ENCODE measurements at regions not wholly inside any gene's neighbourhood (a gene's known extent, or its start where the extent isn't known, plus 50 kb on each side); places are given as distances from the start of the nearest gene placed in this dataset.

GRCh38 chr20:7722564-7722963, 217.7 kb downstream of the HAO1 start:
- Histone ChIP-seq H3K27ac (no peak overlapping the region), H3K36me3 (no peaks in the 10 kb centered on the region), H3K9me3 (no peaks in the 10 kb centered on the region), H3K4me1 (no peaks in the 10 kb centered on the region), H3K27me3 (no peaks in the 10 kb centered on the region), H3K4me3 (no peak overlapping the region)
- DNase-seq = no peak
- intact Hi-C loops (cut with DNase I) = no loop called here
- 76 to 79% methylated on average over 5 of the region's 5 CpGs for WGBS, 2 donors
- TF ChIP-seq CTCF (IDR thresholded peaks at IDR 0.05) = no peak
- no peak for ATAC-seq
- no peak for FAIRE-seq

GRCh38 chr20:7723284-7723683, 217.0 kb downstream of the HAO1 start:
- intact Hi-C loops (cut with DNase I) = no loop called here
- Histone ChIP-seq H3K9me3 (no peaks in the 10 kb centered on the region), H3K27ac (no peak overlapping the region), H3K4me1 (no peaks in the 10 kb centered on the region), H3K36me3 (no peaks in the 10 kb centered on the region), H3K27me3 (no peaks in the 10 kb centered on the region), H3K4me3 (no peak overlapping the region)
- ATAC-seq = no peak
- DNase-seq = no peak
- WGBS, 2 donors = 11 to 13% methylated on average over 1 of the region's 1 CpG
- no peak for FAIRE-seq
- no peak for TF ChIP-seq CTCF (IDR thresholded peaks at IDR 0.05)

DNA sequence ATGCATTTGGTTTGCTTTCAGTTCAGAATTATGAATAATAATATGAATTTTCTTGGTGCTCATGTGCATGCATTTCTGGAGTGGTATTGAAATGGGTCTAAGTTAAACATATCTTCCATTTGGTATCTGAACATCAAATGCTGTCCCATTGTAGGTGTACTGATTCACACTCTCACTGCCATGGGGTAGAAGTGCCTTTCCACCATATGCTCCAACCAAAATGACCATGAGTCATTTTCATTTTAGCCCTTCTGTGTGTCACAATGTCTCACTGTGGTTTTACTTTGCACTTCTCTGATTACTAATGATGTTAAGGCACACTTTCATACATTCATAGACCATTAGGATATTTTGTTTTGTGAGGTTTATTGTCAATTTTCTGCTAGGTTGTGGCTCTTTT, 211.9 kb downstream of the HAO1 start:
- Histone ChIP-seq H3K27me3 (no peaks in the 10 kb centered on the region), H3K36me3 (no peaks in the 10 kb centered on the region), H3K27ac (no peak overlapping the region), H3K4me1 (no peaks in the 10 kb centered on the region), H3K9me3 (no peaks in the 10 kb centered on the region), H3K4me3 (no peak overlapping the region)
- ATAC-seq (no peak), FAIRE-seq (no peak), DNase-seq (no peak)
- intact Hi-C loops (cut with DNase I) = no loop called here
- TF ChIP-seq CTCF (IDR thresholded peaks at IDR 0.05) = no peak

DNA sequence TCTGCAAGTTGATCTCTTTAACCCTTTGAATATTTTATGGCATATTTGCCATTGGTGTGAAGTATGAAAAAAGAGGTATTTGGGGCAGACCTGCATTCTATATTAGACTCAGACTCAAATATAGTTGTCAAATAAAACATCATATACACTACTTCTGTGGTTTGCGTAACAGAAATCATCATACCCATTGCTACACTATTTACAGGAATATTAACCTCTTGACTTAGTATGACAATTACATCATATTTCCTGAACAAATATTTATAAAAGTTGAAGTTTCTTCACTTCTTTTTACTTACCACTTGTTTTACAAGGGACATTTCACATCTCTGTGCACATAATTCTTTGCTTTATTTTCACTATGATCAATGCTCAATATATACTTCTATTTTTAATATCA, 206.0 kb downstream of the HAO1 start:
- intact Hi-C loops (cut with DNase I) = no loop called here
- TF ChIP-seq CTCF (IDR thresholded peaks at IDR 0.05) = no peak
- no peak for ATAC-seq

GRCh38 chr20:7736336-7736735, 203.9 kb downstream of the HAO1 start:
- no peak for DNase-seq
- Histone ChIP-seq H3K27me3 (no peaks in the 10 kb centered on the region), H3K9me3 (no peaks in the 10 kb centered on the region), H3K27ac (no peak overlapping the region), H3K36me3 (no peaks in the 10 kb centered on the region), H3K4me3 (no peak overlapping the region), H3K4me1 (peaks cover 0 to 15% (median 0%) of the 10 kb centered on the region in 3 donors)
- TF ChIP-seq CTCF (IDR thresholded peaks at IDR 0.05) = no peak
- intact Hi-C loops (cut with DNase I) = no loop called here
- 78 to 89% methylated on average over 1 of the region's 1 CpG for WGBS, 2 donors
- ATAC-seq = no peak
- FAIRE-seq = no peak

More for the DNA sequence above, 206.0 kb downstream of the HAO1 start:
- FAIRE-seq (no peak), DNase-seq (no peak)
- H3K9me3 ChIP-seq = no peaks in the 10 kb centered on the region
- no peaks in the 10 kb centered on the region for H3K36me3 ChIP-seq
- WGBS, 2 donors = 90 to 92% methylated on average over 1 of the region's 1 CpG
- H3K4me3 ChIP-seq = no peak overlapping the region
- H3K27ac ChIP-seq = no peak overlapping the region
- H3K27me3 ChIP-seq = no peaks in the 10 kb centered on the region
- peaks cover 0 to 15% (median 0%) of the 10 kb centered on the region in 3 donors for H3K4me1 ChIP-seq
